WTC11 (cell line): ENCODE measurements at regions not wholly inside any gene's neighbourhood (a gene's known extent, or its start where the extent isn't known, plus 50 kb on each side); places are given as distances from the start of the nearest gene placed in this dataset.

Experiments used
- ATAC-seq: fragments of 200-7000 bp; cut with Tn5 transposase; 2 replicates; pipeline ENCODE4 v1.10.0; 2021; ENCODE audit warnings: mild to moderate bottlenecking, moderate library complexity
- CTCF ChIA-PET: fragments of 300-600 bp; sonication (Branson Sonifier 250); formaldehyde crosslinking; loops from one replicate; lab custom pipeline; 2021; ENCODE audit warnings: antibody characterized with exemption; lab: Charles Lee
- POLR2A ChIA-PET: fragments of 350-600 bp; sonication (Branson Sonifier 250); formaldehyde crosslinking; loops from one replicate; lab custom pipeline; 2021; ENCODE audit warnings: antibody characterized with exemption; lab: Charles Lee
- DNase-seq: peaks from one replicate; pipeline ENCODE4 v3.0.0; 2021; ENCODE audit warnings: low spot score
- H3K27ac Mint-ChIP-seq: 2 replicates; pipeline ENCODE4 v1.8.0; 2021; ENCODE audit warnings: mixed read lengths
- H3K27me3 Mint-ChIP-seq: 2 replicates; pipeline ENCODE4 v1.8.0; 2021; ENCODE audit warnings: low read depth, mild to moderate bottlenecking, moderate library complexity, mixed read lengths
- H3K36me3 Mint-ChIP-seq: 2 replicates; pipeline ENCODE4 v1.8.0; 2021; ENCODE audit warnings: mixed read lengths
- H3K4me1 Mint-ChIP-seq: 2 replicates; pipeline ENCODE4 v1.8.0; 2022; ENCODE audit warnings: mixed read lengths
- H3K4me3 Mint-ChIP-seq: 2 replicates; pipeline ENCODE4 v1.8.0; 2021; ENCODE audit warnings: mild to moderate bottlenecking, moderate library complexity, mixed read lengths
- H3K9me3 Mint-ChIP-seq: 2 replicates; pipeline ENCODE4 v1.8.0; 2021; ENCODE audit warnings: mixed read lengths
- ATF1 ChIP-seq: sonication (generic); formaldehyde crosslinking; IDR thresholded peaks from 2 replicates; pipeline ENCODE4 v1.8.1; 2023; ENCODE audit warnings: mild to moderate bottlenecking, moderate library complexity, missing genetic modification reagents
- EMX1 ChIP-seq: fragments of 250-450 bp; sonication (Bioruptor Pico); IDR thresholded peaks from 2 replicates; pipeline ENCODE4 v1.8.0; 2021; ENCODE audit warnings: mild to moderate bottlenecking
- ESRRA ChIP-seq: sonication (generic); formaldehyde crosslinking; IDR thresholded peaks from 2 replicates; pipeline ENCODE4 v1.8.1; 2022; ENCODE audit warnings: mild to moderate bottlenecking, missing genetic modification reagents, borderline replicate concordance
- FOXK1 ChIP-seq: sonication (generic); formaldehyde crosslinking; IDR thresholded peaks from 2 replicates; pipeline ENCODE4 v1.8.0; 2022; ENCODE audit warnings: mild to moderate bottlenecking, moderate library complexity, missing genetic modification reagents
- HMGA2 ChIP-seq: fragments of 250-450 bp; sonication (Bioruptor Pico); IDR thresholded peaks from 2 replicates; pipeline ENCODE4 v1.4.0; 2021; ENCODE audit warnings: mild to moderate bottlenecking, moderate library complexity
- OVOL2 ChIP-seq: fragments of 250-450 bp; sonication (Bioruptor Pico); IDR thresholded peaks from 2 replicates; pipeline ENCODE4 v1.9.0; 2021; ENCODE audit warnings: mild to moderate bottlenecking, borderline replicate concordance
- PREB ChIP-seq: sonication (generic); formaldehyde crosslinking; IDR thresholded peaks from 2 replicates; pipeline ENCODE4 v1.8.1; 2022; ENCODE audit warnings: mild to moderate bottlenecking, missing genetic modification reagents, moderate library complexity, borderline replicate concordance
- PRRX2 ChIP-seq: fragments of 250-450 bp; sonication (Bioruptor Pico); IDR thresholded peaks from 2 replicates; pipeline ENCODE4 v1.8.0; 2021; ENCODE audit warnings: mild to moderate bottlenecking
- RORB ChIP-seq: fragments of 250-450 bp; sonication (Bioruptor Pico); IDR thresholded peaks from 2 replicates; pipeline ENCODE4 v1.9.0; 2021; ENCODE audit warnings: mild to moderate bottlenecking
- SMAD4 ChIP-seq: sonication (generic); formaldehyde crosslinking; IDR thresholded peaks from 2 replicates; pipeline ENCODE4 v1.8.0; 2022; ENCODE audit warnings: mild to moderate bottlenecking, missing genetic modification reagents
- SOX15 ChIP-seq: fragments of 250-450 bp; sonication (Bioruptor Pico); IDR thresholded peaks from 2 replicates; pipeline ENCODE4 v1.9.0; 2021; ENCODE audit warnings: mild to moderate bottlenecking
- TEAD4 ChIP-seq: sonication (generic); formaldehyde crosslinking; IDR thresholded peaks from 2 replicates; pipeline ENCODE4 v1.8.0; 2022; ENCODE audit warnings: mild to moderate bottlenecking, missing genetic modification reagents
- ZNF219 ChIP-seq: sonication (generic); formaldehyde crosslinking; IDR thresholded peaks from 2 replicates; pipeline ENCODE4 v1.8.0; 2023; ENCODE audit warnings: missing genetic modification reagents, mild to moderate bottlenecking, borderline replicate concordance
- ZNF232 ChIP-seq: sonication (generic); formaldehyde crosslinking; IDR thresholded peaks from 2 replicates; pipeline ENCODE4 v1.8.0; 2022; ENCODE audit warnings: mild to moderate bottlenecking, missing genetic modification reagents
- ZNF416 ChIP-seq: fragments of 250-450 bp; sonication (Bioruptor Pico); IDR thresholded peaks from 2 replicates; pipeline ENCODE4 v1.9.0; 2021; ENCODE audit warnings: mild to moderate bottlenecking, inconsistent platforms
- ZNF423 ChIP-seq: fragments of 250-450 bp; sonication (Bioruptor Pico); IDR thresholded peaks from 2 replicates; pipeline ENCODE4 v2.1.2; 2022; ENCODE audit warnings: mild to moderate bottlenecking, moderate library complexity
- ZNF532 ChIP-seq: fragments of 250-450 bp; sonication (Bioruptor Pico); IDR thresholded peaks from 2 replicates; pipeline ENCODE4 v1.9.0; 2021; ENCODE audit warnings: mild to moderate bottlenecking, borderline replicate concordance
- ZNF671 ChIP-seq: fragments of 250-450 bp; sonication (Bioruptor Pico); IDR thresholded peaks from 2 replicates; pipeline ENCODE4 v1.8.0; 2021; ENCODE audit warnings: mild to moderate bottlenecking
- TF ChIP-seq, protein P1 (sequence below): sonication (generic); formaldehyde crosslinking; IDR thresholded peaks from 2 replicates; pipeline ENCODE4 v1.8.0; 2022; ENCODE audit warnings: mild to moderate bottlenecking, missing genetic modification reagents
- TF ChIP-seq, protein P2 (sequence below): fragments of 250-450 bp; sonication (Bioruptor Pico); IDR thresholded peaks from 2 replicates; pipeline ENCODE4 v1.9.0; 2021; ENCODE audit warnings: moderate library complexity, mild to moderate bottlenecking, inconsistent platforms, borderline replicate concordance
- TF ChIP-seq, protein P3 (sequence below): sonication (generic); formaldehyde crosslinking; conservative IDR thresholded peaks from 2 replicates; pipeline ENCODE4 v1.8.1; 2022; ENCODE audit warnings: mild to moderate bottlenecking, missing genetic modification reagents
- TF ChIP-seq, protein P4 (sequence below): sonication (generic); formaldehyde crosslinking; IDR thresholded peaks from 2 replicates; pipeline ENCODE4 v1.8.1; 2022; ENCODE audit warnings: low read depth, mild to moderate bottlenecking, moderate library complexity, missing genetic modification reagents, borderline replicate concordance
- TF ChIP-seq, protein P5 (sequence below): fragments of 250-450 bp; sonication (Bioruptor Pico); IDR thresholded peaks from 2 replicates; pipeline ENCODE4 v1.9.0; 2021; ENCODE audit warnings: mild to moderate bottlenecking

DNA sequence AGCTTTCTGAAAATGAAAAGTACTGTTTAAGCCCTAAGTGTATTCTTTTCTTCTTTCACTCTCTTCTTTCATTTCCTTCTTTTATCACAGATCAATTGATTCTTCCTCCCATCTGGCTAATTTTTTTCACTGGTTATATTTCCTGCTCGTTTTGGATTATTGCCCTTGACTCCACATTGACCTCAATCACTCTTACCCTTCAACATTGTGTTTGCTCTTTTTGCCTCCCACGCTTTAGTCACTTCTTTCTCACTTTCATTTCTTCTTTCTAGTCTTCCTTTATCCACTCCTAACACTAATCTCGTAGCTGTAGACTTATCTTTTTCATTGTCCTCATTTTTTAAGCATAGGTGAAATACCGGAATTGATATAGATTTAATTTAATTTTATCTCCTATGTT lies 320.3 kb upstream of the VRK2 start (continued):
- no peak for TF ChIP-seq ZNF532 (CRISPR knock-in tag)

DNA sequence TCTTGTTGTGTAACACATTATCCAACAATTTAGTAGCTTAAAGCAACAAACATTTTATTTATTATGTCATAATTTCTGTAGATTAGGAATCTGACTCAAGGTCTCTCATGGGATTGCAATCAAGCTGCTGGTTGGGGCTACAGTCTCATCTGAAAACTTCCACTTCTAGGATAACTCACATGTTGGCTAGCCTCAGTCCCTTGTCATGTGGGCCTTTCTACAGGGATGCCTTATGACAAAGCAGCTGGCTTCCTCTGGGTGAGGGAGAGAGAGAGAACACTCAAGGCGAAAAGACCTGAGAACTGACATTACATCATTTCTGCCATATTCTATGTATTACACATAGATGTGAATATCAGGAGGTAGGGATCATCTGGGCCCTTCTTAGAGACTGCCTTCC lies 317.9 kb upstream of the VRK2 start:
- CTCF ChIA-PET, result no interaction called here

GRCh38 chr2:57733956-57734355 lies 312.6 kb upstream of the VRK2 start:
- DNase-seq, result no peak
- ChIA-PET POLR2A (no interaction called here), CTCF (no interaction called here)
- Mint-ChIP-seq H3K27ac (no peak overlapping the region), H3K27me3 (no peaks in the 10 kb centered on the region), H3K4me1 (no peaks in the 10 kb centered on the region), H3K4me3 (no peak overlapping the region), H3K9me3 (peaks cover 9% of the 10 kb centered on the region), H3K36me3 (no peaks in the 10 kb centered on the region)
- ATAC-seq, result no peak
- TF ChIP-seq ATF1 (CRISPR knock-in tag), result no peak
- TF ChIP-seq, protein P1, sequence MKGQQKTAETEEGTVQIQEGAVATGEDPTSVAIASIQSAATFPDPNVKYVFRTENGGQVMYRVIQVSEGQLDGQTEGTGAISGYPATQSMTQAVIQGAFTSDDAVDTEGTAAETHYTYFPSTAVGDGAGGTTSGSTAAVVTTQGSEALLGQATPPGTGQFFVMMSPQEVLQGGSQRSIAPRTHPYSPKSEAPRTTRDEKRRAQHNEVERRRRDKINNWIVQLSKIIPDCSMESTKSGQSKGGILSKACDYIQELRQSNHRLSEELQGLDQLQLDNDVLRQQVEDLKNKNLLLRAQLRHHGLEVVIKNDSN (CRISPR knock-in tag), result no peak
- no peak for TF ChIP-seq ESRRA
- TF ChIP-seq, protein P2, sequence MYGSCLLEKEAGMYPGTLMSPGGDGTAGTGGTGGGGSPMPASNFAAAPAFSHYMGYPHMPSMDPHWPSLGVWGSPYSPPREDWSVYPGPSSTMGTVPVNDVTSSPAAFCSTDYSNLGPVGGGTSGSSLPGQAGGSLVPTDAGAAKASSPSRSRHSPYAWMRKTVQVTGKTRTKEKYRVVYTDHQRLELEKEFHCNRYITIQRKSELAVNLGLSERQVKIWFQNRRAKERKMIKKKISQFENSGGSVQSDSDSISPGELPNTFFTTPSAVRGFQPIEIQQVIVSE (CRISPR knock-in tag), result no peak
- TF ChIP-seq, protein P3, sequence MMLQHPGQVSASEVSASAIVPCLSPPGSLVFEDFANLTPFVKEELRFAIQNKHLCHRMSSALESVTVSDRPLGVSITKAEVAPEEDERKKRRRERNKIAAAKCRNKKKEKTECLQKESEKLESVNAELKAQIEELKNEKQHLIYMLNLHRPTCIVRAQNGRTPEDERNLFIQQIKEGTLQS (CRISPR knock-in tag), result no peak
- no peak for TF ChIP-seq PREB
- TF ChIP-seq, protein P4, sequence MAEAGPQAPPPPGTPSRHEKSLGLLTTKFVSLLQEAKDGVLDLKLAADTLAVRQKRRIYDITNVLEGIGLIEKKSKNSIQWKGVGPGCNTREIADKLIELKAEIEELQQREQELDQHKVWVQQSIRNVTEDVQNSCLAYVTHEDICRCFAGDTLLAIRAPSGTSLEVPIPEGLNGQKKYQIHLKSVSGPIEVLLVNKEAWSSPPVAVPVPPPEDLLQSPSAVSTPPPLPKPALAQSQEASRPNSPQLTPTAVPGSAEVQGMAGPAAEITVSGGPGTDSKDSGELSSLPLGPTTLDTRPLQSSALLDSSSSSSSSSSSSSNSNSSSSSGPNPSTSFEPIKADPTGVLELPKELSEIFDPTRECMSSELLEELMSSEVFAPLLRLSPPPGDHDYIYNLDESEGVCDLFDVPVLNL, result no peak
- no peak for TF ChIP-seq ZNF416
- TF ChIP-seq TEAD4 (CRISPR knock-in tag), result no peak
- no peak for TF ChIP-seq HMGA2
- TF ChIP-seq ZNF219 (CRISPR knock-in tag), result no peak

More for the DNA sequence above, 317.9 kb upstream of the VRK2 start:
- no peak for TF ChIP-seq SOX15 (CRISPR knock-in tag)
- no peak for TF ChIP-seq TEAD4 (CRISPR knock-in tag)
- TF ChIP-seq ZNF232, result no peak
- TF ChIP-seq ZNF423 (CRISPR knock-in tag), result no peak
- no peak for TF ChIP-seq FOXK1 (CRISPR knock-in tag)
- no peak for TF ChIP-seq SMAD4 (CRISPR knock-in tag)
- TF ChIP-seq PREB, result no peak
- TF ChIP-seq ZNF671 (CRISPR knock-in tag), result no peak
- no peak for TF ChIP-seq EMX1
- no peak for TF ChIP-seq PRRX2
- TF ChIP-seq, protein P5, sequence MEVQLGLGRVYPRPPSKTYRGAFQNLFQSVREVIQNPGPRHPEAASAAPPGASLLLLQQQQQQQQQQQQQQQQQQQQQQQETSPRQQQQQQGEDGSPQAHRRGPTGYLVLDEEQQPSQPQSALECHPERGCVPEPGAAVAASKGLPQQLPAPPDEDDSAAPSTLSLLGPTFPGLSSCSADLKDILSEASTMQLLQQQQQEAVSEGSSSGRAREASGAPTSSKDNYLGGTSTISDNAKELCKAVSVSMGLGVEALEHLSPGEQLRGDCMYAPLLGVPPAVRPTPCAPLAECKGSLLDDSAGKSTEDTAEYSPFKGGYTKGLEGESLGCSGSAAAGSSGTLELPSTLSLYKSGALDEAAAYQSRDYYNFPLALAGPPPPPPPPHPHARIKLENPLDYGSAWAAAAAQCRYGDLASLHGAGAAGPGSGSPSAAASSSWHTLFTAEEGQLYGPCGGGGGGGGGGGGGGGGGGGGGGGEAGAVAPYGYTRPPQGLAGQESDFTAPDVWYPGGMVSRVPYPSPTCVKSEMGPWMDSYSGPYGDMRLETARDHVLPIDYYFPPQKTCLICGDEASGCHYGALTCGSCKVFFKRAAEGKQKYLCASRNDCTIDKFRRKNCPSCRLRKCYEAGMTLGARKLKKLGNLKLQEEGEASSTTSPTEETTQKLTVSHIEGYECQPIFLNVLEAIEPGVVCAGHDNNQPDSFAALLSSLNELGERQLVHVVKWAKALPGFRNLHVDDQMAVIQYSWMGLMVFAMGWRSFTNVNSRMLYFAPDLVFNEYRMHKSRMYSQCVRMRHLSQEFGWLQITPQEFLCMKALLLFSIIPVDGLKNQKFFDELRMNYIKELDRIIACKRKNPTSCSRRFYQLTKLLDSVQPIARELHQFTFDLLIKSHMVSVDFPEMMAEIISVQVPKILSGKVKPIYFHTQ (CRISPR knock-in tag), result no peak
- no peak for TF ChIP-seq RORB
- no peak for TF ChIP-seq OVOL2 (CRISPR knock-in tag)
- TF ChIP-seq, all 79 proteins: peak for 0
- H3K9me3 Mint-ChIP-seq, result peaks cover 5% of the 10 kb centered on the region; the same call in 1 of the 2 replicates
- ATAC-seq (no peak), DNase-seq (no peak)
- no peak overlapping the region for H3K27ac Mint-ChIP-seq
- no peak overlapping the region for H3K4me3 Mint-ChIP-seq
- H3K27me3 Mint-ChIP-seq, result no peaks in the 10 kb centered on the region
- POLR2A ChIA-PET, result no interaction called here
- H3K36me3 Mint-ChIP-seq, result no peaks in the 10 kb centered on the region
- H3K4me1 Mint-ChIP-seq, result no peaks in the 10 kb centered on the region
